LHCN-M2 (cell line): ENCODE measurements at regions not wholly inside any gene's neighbourhood (a gene's known extent, or its start where the extent isn't known, plus 50 kb on each side); places are given as distances from the start of the nearest gene placed in this dataset.

ENCODE experiments used
- DNase-seq: peaks from one replicate; pipeline ENCODE4 v3.0.0-alpha.2; 2012; ENCODE audit warnings: low read depth

DNA sequence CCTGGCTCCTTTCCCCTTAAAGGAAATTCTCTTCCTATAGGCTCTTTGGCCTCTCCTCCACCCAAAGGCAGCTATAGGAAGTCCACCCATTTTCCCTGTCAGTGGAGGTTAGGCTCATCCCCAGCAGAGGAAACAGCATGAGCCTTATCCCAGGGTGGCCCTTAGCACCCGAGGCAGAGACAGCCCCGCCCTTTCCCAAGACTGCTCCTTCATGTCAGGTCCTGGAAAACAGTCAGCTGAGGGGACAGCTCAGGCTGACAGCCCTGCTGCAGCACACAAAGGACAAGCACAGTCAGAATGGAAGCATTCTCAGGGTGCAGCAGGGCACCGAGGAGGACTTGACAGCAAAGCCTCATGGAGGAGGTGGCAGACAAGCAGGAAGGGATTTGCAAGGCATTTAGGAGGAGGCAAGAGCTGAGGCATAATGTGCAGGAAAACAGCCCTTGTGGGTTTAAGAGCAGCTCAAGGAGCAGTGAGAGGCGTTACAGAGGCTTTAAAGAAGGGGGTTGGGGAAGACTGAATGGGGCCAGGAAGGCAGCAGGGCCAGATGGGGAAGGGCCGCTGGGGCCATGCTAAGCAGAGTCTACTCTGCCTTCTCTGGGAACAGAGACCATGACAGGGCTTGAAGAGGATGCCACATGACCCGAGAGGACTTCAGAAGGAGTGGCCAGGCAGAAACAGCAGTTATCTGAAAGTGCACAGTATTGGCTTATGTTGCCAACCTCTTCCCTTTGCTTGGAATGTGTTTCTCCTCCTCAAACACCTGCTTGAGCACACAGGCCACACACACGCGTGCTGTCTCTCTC is 216.6 kb downstream of the SH3BP4 start:
- no peak for DNase-seq

DNA sequence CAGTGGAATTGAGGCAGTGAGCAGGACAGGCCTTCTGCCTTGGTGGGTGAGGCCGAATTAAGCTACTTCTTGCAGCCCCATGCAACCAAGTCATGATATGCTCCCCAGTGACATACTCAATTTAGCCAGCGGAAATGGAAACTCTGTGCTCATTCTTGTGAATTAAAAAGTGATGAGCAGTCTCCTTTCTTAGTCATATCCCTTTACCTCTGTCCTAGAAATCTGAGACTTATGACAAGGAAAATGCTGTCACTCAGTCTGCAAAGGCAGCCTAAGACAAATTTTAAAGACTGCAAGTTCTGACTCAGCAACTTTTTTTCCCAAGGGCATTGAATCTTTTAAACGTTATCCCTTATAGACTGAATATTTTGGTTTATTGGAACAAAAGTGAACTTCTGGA is 218.2 kb downstream of the SH3BP4 start:
- peak; percentile 74 for DNase-seq

DNA sequence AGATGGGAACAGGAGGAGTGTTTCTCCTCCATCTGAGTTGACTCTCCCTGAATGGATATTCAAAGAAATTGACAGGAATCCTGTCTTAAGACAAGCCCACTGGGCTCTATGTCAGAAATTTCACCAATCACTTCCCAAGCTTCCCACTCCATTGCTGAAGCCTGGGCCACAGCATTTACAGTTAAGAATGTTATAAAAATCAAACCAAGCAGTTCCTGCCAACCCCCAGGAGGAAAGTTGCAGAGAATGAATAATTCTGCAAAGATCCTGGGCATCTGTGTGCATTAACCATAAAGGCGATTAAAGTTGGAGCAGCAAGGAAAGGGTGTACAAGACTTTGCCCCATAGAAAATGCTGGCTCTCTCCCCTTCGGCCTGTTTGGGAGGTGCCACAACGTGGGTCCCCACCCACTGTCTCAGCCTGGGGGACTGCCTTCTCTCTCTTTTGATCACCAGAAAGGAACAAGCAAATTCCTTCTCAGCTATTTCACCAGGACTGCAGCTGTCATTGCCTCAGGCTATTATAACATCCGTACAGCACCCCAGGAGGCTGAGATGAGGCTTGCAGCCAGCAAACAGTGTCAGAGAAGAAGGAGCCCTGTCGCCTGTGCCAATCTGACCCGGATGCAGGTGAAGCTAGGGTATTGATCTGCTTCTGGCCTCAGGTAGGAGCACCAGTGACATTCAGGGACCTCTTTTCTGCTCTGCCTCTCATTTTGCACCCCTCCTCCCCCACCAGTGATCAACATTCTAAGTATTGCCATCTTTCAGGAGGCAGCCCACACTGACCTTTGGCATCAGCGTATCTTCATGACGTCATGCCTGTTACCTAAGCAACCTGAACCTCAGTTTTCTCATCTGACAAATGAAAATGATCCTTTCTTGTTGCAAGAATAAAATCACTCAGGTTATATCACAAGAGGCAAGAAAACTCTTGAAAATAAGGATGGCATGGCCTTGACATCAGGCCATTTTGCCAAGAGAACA is 219.0 kb downstream of the SH3BP4 start:
- peak; percentile 88 for DNase-seq

DNA sequence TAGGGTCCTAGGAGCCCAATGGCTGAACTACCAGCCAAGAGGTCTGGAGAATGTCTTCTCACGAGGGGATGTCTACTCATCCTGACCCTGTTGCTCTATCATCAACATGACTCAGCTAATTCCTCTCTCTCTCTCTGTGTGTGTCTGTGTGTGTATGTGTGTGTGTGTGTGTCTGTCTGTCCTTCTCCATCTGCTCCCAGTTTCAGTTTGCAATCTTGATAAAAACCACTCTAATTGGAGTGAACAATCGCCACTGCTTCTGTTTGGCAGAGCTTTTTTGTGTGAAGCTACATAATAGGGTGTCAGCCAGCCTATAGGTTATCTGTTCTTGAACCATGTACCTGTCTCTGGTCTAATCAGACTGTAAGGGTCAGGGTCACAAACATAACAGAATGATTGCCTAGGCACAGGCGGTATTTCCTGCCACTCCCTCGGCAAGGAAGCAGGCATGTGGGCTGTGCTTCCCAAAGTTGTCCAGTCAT is 219.8 kb downstream of the SH3BP4 start:
- DNase-seq = peak; percentile 81

DNA sequence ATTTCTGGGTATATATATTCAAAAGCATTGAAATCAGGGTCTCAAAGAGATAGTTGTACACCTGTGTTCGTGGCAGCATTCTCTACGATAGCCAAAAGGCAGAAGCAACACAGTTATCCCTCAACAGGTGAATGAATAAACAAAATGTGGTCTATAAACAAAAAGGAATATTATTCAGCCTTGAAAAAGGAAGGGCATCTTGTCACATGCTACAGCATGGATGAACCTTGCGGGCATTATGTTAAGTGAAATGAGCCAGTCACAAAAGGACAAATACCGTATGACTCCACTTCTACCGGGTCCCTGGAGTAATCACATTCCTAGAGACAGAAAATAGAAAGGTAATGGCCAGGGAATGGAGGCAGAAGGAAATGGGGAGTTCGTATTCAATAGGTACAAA is 228.8 kb downstream of the SH3BP4 start:
- DNase-seq = no peak

DNA sequence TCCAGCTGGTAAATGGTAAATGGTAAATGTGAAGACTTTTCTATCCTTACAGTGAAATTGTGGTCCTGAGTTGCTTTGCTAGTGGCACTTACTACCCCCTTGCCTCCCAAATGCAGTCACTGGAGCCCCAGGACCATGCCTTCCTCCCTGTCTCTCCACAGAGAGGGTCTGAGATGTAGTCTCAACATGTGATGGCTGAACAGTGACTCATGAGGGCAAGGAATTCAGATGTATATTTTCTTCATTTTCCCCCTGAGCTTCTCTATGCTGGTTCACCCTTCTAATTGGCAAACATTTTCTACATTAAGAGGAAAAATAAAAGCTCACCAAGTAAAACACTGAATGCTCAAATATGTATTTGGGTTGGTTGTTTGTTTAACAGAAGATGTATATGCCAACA is 232.0 kb downstream of the SH3BP4 start:
- DNase-seq = no peak

DNA sequence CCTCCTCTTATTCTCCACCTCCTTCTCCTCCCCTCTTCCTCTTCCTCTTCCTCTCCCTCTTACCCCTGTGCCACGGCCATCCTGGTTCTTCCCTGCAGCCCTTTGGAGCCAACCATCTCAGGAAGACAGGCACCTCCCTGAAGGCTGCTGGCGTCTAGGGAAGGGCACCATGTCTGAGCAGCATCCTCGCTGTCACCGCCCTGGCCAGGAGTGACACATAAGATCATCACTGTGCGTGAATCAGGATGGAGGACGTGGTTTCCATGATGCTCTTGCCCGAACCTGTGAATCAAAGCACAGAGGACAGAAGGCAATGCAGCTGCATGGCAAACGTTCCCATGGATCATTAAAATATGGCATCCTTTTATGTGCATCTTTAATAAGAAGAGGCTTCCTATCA is 236.0 kb downstream of the SH3BP4 start:
- DNase-seq = no peak

DNA sequence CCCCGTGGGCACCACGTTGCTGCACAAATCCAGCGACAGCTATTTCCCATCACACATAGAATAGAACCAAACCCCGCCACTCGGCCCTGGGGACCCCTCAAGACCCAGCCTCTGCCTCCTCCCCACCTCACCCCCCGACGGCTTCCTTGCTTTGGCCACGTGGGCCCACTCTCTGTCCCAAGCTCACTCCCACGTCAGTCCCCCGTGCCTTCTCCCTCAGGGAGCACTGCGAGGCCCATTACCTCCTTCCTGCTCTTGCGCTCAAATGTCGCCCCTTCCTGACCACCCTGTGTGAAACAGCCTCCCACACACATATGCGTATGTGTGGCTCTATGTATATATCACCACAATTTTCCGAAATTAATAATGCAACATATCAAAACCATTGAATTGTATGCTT is 239.7 kb downstream of the SH3BP4 start:
- DNase-seq = no peak

DNA sequence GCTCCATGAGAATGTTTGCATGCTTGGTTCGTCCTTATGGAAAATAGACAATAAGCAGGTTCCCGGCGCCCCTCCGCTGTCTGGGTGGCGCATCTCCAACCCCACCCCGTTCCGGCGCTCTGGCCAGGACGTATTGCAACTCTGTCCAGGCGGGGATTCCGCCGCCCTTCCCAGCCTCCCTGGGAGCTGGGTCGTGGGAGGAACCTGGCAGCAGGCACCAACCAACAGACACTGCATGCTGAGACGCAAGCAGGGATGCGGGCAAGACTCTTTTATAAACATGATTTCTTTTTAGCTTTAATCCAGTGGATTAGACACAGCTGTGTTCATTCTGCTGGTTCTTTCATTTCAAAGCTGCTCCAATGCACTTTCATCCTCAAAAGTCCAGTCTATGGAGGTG is 240.2 kb downstream of the SH3BP4 start:
- no peak for DNase-seq

DNA sequence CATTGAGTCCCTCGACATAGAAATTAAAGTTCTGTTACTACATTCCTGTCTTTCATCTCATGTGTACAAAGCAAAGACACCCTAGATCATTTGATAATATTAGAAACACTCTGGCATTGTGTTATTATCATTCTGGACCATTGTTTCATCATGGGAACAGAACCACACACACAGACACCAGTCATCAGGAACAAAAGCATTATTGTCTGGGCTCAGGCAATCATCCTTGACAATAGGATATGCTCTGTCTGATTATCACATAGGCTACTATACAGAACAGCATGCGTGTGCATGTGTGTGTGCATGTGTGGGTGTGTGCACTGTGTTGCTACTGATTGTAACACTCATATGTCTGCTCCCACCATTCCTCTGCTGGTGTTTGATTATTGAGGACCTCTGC is 242.5 kb downstream of the SH3BP4 start:
- no peak for DNase-seq

DNA sequence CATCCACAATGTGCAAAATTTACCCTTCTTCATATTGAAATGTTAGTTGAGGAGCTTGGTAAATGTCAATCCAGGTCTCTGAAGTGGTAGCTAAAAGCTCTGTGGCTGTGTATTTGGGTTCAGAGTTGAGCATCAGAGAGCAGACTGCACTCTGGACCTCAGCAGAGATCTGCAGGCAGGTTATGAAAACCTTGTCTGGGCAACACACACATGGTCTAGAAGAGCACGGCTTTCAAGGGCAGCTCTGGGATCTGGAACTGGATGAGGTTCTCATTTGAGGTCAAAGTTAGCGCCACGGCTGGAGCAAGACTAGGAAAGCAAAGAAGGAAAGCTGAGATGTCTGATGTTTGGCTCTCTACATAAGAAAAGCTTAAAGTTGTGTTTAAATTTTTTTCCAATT is 243.0 kb downstream of the SH3BP4 start:
- no peak for DNase-seq

DNA sequence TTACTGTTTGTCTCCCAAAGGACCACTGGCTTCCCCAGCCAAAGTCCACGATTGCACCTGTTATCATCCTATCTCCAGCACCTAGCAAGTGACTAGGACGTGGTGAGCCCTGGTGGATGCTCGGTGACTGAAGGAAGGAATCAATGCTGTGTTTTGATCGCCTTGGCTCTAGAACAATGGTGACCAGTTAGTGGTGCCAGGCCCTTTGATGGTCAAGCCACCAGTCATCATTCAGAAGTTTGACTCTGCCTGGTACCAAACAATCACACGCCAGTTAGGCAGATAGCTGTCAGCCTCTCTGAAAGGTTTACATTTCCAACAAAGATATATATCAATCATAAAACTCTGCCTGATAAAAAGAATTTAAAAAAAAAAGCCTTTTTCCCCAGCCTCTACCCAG is 244.1 kb downstream of the SH3BP4 start:
- no peak for DNase-seq

DNA sequence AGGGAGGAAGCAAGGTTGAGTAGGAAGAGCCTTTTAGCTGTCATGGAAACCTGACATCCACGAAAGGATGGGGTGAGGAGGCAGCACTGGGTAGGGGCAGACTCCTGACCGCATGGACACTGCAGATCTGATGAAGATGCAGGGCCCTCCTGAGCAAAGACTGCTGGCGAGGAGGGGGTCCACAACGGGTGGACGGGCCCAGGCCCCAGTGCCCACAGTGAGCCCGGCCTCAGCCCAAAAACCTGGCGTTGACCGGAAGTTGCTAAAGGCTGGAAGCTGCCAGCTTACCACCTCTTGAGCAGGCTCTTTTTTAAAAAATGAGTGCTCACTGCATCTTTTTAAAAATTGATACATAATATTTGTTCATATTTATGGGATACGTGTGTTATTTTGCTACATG is 247.3 kb downstream of the SH3BP4 start:
- no peak for DNase-seq

DNA sequence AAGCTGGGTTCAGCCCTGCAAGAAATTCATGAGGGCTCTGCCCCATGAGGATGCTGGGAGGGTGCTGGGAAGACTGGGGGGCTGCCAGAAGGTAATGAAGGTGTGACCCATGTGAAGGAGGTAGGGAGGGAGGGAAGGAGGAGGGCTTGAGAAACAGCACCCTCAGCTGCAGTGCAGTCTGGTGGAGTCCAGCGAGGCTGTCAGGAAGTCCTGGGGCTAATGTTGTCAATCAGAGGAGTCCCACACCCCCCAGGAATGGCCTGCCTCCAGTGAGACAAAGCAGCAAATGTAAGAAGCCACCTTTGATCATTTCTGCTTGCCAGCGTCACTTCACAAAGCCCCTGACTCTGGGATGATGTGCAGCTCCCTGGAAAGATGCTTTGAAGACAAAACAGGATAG is 248.4 kb downstream of the SH3BP4 start:
- DNase-seq = no peak

DNA sequence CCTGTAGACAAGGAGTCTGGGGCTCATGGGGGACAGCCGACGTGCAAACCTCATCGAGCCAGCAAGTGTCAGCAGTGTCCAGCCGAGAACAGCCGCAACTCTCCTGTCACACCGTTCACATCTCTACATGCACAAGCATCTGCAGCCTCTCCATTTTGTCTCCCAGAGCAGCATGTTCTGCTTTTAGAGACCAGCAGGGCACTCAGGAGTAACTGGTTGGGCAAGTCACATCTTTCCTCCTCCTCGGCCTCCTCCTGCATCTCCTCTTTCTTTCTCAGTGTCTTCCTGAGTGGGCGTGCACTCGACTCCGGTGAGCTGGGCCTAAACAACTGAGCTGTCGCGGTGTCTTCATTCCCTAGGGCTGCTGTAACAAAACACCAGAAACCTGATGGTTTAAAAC is 249.9 kb downstream of the SH3BP4 start:
- no peak for DNase-seq

DNA sequence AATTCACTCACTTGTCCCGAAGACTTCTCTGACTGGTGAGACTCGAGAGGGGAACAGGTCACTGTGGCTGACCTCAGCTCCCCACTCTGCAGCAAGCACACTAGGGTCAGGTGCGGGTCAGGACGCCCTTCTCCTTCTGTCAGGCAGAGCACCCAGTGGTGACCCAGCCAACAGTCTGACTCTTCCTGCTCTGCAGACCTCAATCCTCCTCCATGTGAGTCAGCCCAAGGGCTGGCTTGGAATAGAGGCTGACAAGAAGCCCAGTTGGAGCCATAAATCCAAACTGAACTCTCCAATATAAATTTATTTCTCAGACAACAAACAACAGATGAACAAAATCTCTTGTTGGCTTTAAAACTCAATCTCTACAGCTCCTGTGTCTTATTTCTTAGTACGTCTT is 253.1 kb downstream of the SH3BP4 start:
- DNase-seq = no peak

DNA sequence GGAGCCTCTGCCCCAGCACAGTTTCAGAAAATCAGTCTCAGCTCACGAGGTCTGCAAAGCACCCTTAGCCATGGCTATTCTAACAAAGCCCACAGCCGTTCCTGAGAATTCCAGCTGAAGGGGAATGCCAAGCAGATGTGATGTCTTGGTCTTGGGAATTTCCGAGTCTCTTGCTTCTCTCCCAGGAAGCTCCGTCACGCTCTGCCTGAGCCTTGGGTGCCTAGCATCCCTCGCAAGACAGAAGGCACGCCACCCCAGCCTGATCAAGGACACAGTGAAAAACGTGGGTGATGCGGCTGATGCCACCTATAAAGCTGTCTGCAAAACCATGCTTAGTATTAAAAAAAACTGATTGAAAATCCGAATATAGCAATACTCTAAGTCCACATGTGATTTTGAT is 254.6 kb downstream of the SH3BP4 start:
- no peak for DNase-seq

DNA sequence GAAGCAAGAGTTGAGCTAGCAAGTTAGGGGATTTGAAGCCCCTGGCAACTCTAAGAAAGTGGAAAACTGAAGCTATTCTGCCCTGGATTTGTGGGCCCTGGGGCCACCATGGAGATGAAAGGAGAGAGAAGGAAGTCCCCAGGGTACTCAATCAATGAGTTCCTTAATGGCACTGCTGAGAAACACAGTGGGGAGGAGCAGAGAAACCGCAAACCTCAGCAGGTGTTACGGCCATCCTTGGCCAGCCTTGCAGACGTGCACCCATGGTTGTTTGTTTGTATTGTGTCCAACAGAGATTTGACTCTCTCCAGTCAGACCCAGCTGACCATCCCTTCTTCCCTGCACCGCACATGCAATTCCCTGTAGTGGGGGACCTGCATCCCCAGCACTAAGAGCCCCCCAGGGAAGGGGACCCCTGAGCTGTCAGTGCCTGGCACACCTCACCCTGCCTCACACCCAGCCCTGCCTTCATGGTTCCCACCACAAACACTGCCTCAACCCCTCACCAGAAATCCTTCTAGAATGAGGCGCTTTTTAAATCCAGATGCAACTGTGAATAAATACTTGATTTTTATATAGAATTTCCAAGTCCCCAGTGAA is 255.3 kb downstream of the SH3BP4 start:
- DNase-seq = no peak

DNA sequence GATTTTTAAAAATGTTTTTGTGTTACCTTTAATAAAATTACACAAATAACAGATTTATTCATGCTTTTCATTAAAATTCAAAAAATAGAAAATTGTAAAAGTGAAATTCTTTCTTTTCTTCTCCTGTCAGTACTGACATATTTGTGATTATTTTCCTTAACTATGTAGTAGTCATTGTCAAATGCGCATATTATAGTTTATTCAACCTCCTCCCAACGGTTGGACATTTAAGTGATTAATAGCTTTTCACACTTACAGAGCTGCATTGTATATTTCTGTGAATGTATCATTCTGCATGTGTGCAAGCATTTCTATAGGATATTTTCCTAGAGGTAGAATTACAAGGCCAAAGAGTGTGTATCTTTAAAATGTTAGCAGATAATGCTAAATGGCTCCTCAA is 259.2 kb downstream of the SH3BP4 start:
- no peak for DNase-seq

DNA sequence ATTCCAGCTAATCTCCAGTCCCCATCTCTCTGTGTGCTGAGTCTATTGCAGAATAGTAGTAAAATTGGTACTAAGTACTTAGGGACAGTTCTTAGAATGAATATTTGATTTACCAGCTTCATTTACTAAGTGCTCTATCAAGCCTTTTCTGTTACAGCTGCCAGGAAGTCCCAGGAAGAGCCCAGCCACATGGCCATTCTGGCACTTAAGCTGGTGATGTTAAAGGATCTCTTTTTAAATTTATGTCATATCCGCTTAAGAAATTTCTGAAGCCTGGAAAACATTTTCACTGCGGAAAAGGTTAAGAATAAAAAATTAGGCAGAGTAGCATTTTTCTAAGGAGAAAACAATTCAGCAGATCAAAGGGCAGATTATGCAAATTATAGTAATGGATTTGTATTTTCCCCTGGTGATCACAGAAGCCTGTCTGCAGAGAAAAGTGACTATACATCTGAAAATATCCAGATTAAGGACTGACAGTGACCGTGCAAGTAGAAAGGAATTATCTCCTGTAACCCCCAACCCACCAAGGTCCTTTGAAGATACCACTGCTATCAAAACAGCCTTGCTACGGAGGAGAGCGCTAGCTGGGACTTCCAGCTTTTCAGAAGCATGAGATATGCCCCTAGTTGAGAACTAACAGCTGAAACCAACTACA is 260.8 kb downstream of the SH3BP4 start:
- DNase-seq = no peak

DNA sequence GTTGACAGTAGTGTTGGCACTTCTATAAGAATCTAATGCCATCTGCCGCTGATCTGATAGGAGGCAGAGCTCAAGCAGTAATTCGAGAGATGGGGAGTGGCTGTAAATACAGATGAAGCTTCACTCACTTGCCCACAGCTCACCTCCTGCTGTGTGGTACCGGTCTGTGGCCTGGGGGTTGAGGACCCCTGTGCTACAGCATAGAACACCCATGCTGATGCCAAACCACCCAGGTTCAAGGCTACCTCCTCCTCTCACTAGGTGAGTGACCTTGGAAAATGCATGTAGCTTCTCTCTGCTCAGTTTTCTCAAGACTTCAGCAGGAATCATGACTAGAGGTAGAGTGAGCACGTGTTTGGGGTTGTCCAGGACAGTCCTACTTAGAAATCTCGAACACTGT is 263.4 kb downstream of the SH3BP4 start:
- no peak for DNase-seq

DNA sequence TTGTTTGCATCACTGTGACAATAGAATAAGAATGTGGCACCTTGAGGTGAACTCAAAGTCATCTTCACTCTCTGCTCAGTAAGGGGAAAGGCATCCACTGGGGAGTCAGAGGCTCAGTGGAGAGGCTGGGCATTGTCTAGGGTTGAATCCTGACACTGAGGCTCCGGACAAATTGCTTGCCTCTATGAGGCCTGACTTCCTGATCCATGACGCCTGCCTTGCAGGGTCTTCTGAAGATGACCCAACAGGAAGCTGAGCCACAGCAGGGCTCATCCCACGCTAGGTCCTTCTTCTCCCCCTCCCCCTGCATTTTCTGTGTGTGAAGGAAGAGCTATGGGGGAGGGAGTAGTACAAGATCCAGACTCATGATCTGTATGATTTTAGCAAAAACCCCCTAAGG is 265.1 kb downstream of the SH3BP4 start:
- no peak for DNase-seq
